ENCODE measurements at regions not wholly inside any gene's neighbourhood (a gene's known extent, or its start where the extent isn't known, plus 50 kb on each side); places are given as distances from the start of the nearest gene placed in this dataset.

- no peak for TF ChIP-seq CTCF (IDR thresholded peaks at IDR 0.05; ENCODE audit: low read depth, low read length, missing control alignments)
- in situ Hi-C loops (cut with HindIII; ENCODE audit: low sequenced_read_pairs), result no loop called here
- no peak overlapping the region for H3K4me3 ChIP-seq (ENCODE audit: low read depth, low read length)
- DNase-seq (ENCODE audit: low read depth), result no peak
These were observed 372.4 kb upstream of the VWC2 start for GRCh38 chr7:49400891-49401550.

- in situ Hi-C loops (cut with HindIII; ENCODE audit: low sequenced_read_pairs), result no loop called here
- no peak overlapping the region for H3K4me3 ChIP-seq (ENCODE audit: low read depth, low read length)
- DNase-seq (ENCODE audit: low read depth), result no peak
- no peak for TF ChIP-seq CTCF (IDR thresholded peaks at IDR 0.05; ENCODE audit: low read depth, low read length, missing control alignments)
These were observed 369.6 kb upstream of the VWC2 start for GRCh38 chr7:49403844-49404243.

GRCh38 chr7:49407205-49407604 is 366.2 kb upstream of the VWC2 start:
- no peak for TF ChIP-seq CTCF (IDR thresholded peaks at IDR 0.05; ENCODE audit: low read depth, low read length, missing control alignments)
- no peak for DNase-seq (ENCODE audit: low read depth)
- no peak overlapping the region for H3K4me3 ChIP-seq (ENCODE audit: low read depth, low read length)
- in situ Hi-C loops (cut with HindIII; ENCODE audit: low sequenced_read_pairs), result no loop called here

GRCh38 chr7:49417034-49417433 is 356.4 kb upstream of the VWC2 start:
- no peak for DNase-seq (ENCODE audit: low read depth)
- in situ Hi-C loops (cut with HindIII; ENCODE audit: low sequenced_read_pairs), result no loop called here
- TF ChIP-seq CTCF (IDR thresholded peaks at IDR 0.05; ENCODE audit: low read depth, low read length, missing control alignments), result no peak
- H3K4me3 ChIP-seq (ENCODE audit: low read depth, low read length), result no peak overlapping the region

- no peak for TF ChIP-seq CTCF (IDR thresholded peaks at IDR 0.05; ENCODE audit: low read depth, low read length, missing control alignments)
- no peak for DNase-seq (ENCODE audit: low read depth)
- H3K4me3 ChIP-seq (ENCODE audit: low read depth, low read length), result no peak overlapping the region
- in situ Hi-C loops (cut with HindIII; ENCODE audit: low sequenced_read_pairs), result no loop called here
These were observed 354.5 kb upstream of the VWC2 start for GRCh38 chr7:49418963-49419362.

GRCh38 chr7:49422564-49422963 is 350.9 kb upstream of the VWC2 start:
- in situ Hi-C loops (cut with HindIII; ENCODE audit: low sequenced_read_pairs), result no loop called here
- no peak for DNase-seq (ENCODE audit: low read depth)
- TF ChIP-seq CTCF (IDR thresholded peaks at IDR 0.05; ENCODE audit: low read depth, low read length, missing control alignments), result no peak
- H3K4me3 ChIP-seq (ENCODE audit: low read depth, low read length), result no peak overlapping the region
